RPMI7951 (cell line): ENCODE measurements at regions not wholly inside any gene's neighbourhood (a gene's known extent, or its start where the extent isn't known, plus 50 kb on each side); places are given as distances from the start of the nearest gene placed in this dataset.
"Not testable (repeated sequence)": the region's sequence is repeated elsewhere in the genome, so short reads cannot be mapped to it uniquely, and the experiment has no call there.

ENCODE experiments used
- DNase-seq: peaks from one replicate; pipeline ENCODE4 v3.0.0-alpha.2; 2012; ENCODE audit warnings: low read depth

GRCh38 chr4:19159874-19160273 lies 1091.8 kb upstream of the SLIT2 start:
- no peak for DNase-seq

GRCh38 chr4:19158107-19158809 lies 1093.4 kb upstream of the SLIT2 start:
- no peak for DNase-seq

GRCh38 chr4:19156786-19157185 lies 1094.9 kb upstream of the SLIT2 start:
- no peak for DNase-seq

- DNase-seq = no peak
Measured at GRCh38 chr4:19155568-19155967, 1096.1 kb upstream of the SLIT2 start.

- not testable (repeated sequence) for DNase-seq
Measured at GRCh38 chr4:19154267-19154666, 1097.4 kb upstream of the SLIT2 start.

- DNase-seq = no peak
Measured at GRCh38 chr4:19152264-19152663, 1099.4 kb upstream of the SLIT2 start.

GRCh38 chr4:19151684-19152083 lies 1100.0 kb upstream of the SLIT2 start:
- DNase-seq = no peak

- DNase-seq = no peak
Measured at GRCh38 chr4:19146038-19146437, 1105.7 kb upstream of the SLIT2 start.

- no peak for DNase-seq
Measured at GRCh38 chr4:19135895-19136633, 1114.5 kb upstream of the LCORL start.

- no peak for DNase-seq
Measured at GRCh38 chr4:19134685-19135084, 1113.1 kb upstream of the LCORL start.

- no peak for DNase-seq
Measured at GRCh38 chr4:19133315-19133714, 1111.8 kb upstream of the LCORL start.

GRCh38 chr4:19130866-19131265 lies 1109.3 kb upstream of the LCORL start:
- peak; percentile 1 for DNase-seq

GRCh38 chr4:19128176-19128575 lies 1106.6 kb upstream of the LCORL start:
- DNase-seq = no peak

- DNase-seq = no peak
Measured at GRCh38 chr4:19126903-19127302, 1105.3 kb upstream of the LCORL start.

- DNase-seq = no peak
Measured at GRCh38 chr4:19123681-19124080, 1102.1 kb upstream of the LCORL start.

- no peak for DNase-seq
Measured at GRCh38 chr4:19119904-19120560, 1098.5 kb upstream of the LCORL start.

GRCh38 chr4:19117022-19117421 lies 1095.5 kb upstream of the LCORL start:
- no peak for DNase-seq

- DNase-seq = no peak
Measured at GRCh38 chr4:19104176-19104575, 1082.6 kb upstream of the LCORL start.

- DNase-seq = no peak
Measured at GRCh38 chr4:19095491-19096046, 1074.0 kb upstream of the LCORL start.

- no peak for DNase-seq
Measured at GRCh38 chr4:19093951-19094350, 1072.4 kb upstream of the LCORL start.

GRCh38 chr4:19092797-19093196 lies 1071.2 kb upstream of the LCORL start:
- DNase-seq = no peak

- no peak for DNase-seq
Measured at GRCh38 chr4:19074036-19074435, 1052.5 kb upstream of the LCORL start.

GRCh38 chr4:19063662-19064061 lies 1042.1 kb upstream of the LCORL start:
- no peak for DNase-seq
